GM10266 (cell line): ENCODE measurements at regions not wholly inside any gene's neighbourhood (a gene's known extent, or its start where the extent isn't known, plus 50 kb on each side); places are given as distances from the start of the nearest gene placed in this dataset.

ENCODE experiments used
- DNase-seq: peaks from one replicate; pipeline ENCODE4 v3.0.0; 2012; ENCODE audit errors: extremely low spot score
- TF ChIP-seq, protein P1 (sequence below): IDR thresholded peaks from 2 replicates; pipeline ENCODE4 v1.5.1; 2012; ENCODE audit warnings: mild to moderate bottlenecking, low read depth; ENCODE audit not compliant: control insufficient read depth, insufficient read depth; ENCODE audit errors: missing control alignments

DNA sequence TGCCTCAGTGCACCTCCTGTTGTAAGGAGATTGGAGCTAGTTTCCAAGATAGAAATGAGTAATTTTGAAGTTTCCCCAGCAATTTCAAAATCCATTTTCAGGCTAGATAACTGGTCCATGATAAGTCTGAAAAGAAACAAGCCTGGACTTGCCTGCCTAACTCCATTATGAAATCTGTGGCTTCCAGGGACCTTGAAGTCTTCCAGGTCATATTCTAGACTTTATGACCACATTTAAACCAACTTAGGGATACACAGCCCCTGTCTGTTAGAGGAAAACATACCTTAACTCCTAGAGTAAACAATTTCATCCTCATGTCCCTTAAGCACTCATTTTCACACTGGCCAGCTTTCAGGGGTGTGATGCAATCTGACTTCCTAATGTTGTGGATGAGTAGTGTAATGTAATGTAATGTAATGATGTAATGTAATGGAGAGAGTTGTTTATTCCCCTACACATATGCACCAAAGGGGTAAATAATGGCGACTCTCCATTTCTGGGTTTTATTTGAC, 96.7 kb upstream of the FAM20A start:
- no peak for DNase-seq
- TF ChIP-seq, protein P1, sequence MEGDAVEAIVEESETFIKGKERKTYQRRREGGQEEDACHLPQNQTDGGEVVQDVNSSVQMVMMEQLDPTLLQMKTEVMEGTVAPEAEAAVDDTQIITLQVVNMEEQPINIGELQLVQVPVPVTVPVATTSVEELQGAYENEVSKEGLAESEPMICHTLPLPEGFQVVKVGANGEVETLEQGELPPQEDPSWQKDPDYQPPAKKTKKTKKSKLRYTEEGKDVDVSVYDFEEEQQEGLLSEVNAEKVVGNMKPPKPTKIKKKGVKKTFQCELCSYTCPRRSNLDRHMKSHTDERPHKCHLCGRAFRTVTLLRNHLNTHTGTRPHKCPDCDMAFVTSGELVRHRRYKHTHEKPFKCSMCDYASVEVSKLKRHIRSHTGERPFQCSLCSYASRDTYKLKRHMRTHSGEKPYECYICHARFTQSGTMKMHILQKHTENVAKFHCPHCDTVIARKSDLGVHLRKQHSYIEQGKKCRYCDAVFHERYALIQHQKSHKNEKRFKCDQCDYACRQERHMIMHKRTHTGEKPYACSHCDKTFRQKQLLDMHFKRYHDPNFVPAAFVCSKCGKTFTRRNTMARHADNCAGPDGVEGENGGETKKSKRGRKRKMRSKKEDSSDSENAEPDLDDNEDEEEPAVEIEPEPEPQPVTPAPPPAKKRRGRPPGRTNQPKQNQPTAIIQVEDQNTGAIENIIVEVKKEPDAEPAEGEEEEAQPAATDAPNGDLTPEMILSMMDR: no peak

DNA sequence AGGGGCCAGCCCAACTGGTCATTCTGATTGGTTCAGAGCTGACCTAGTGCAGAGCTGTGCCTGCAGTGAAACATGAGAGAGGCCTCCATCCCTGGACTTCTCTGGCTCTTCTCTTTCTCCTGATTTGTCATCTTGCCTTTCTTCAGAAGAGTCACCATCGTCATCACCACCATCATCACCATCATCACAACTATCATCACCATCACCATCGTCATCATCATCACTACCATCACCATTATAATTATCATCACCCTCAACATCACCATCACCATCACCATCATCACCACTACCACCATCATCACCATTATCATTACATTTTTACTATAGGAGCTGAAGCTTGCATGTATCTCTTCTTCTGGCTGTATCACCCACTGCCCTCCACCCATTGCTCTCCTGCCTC, 94.5 kb upstream of the FAM20A start:
- DNase-seq: no peak
- TF ChIP-seq, protein P1: no peak

DNA sequence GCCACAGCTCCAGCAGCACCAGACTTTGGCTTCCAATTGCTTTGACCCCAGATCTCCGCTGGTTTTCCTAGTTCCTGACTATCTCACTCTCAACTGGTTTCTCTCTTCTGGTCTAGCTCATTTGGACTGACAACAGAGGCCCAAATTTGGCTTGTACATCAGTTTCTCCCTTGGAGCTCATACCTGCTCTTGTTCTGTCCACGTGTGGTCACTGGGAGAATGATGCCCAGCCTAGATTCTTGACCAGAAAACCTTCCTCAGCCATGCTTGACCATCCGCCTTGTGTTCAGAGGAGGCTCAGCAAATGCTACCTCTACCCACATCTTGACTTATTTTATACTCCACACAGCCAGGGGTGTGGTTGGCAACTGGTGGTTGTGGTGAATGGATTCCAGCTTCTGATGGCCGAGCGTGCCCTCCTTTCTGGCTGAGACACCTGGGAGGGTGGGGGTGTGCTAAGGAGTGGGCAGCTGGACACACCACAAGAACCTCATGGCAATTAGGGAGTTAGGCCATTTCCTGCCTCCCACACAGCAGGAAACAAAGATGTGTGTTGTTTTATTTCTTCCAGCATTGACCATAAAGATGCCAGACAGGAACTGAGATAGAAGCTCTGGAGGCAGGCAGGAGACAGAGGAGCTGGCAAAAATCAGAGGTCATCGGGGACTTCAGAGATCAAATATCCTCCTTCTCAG, 93.8 kb upstream of the FAM20A start:
- TF ChIP-seq, protein P1: no peak
- no peak for DNase-seq

DNA sequence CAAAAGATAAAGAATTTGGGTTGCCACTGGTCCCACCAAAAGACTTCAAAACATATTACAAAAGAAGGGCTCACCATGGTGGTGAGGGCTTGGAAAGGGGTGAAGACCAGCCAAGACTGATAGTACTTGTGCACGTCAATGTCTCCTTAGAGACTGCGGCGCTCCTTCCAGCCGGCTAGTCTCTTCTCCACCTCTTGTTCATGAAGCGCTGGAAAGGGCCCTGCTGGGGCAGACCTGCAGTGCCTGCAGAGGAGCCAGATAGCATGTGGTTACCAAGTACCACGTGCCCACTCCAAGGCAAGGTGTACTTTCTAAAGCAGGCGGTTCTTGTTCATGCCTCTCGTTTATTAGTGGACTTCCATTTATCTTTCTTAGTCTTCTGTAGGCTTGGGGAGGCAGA, 92.7 kb upstream of the FAM20A start:
- TF ChIP-seq, protein P1: no peak
- DNase-seq: no peak

DNA sequence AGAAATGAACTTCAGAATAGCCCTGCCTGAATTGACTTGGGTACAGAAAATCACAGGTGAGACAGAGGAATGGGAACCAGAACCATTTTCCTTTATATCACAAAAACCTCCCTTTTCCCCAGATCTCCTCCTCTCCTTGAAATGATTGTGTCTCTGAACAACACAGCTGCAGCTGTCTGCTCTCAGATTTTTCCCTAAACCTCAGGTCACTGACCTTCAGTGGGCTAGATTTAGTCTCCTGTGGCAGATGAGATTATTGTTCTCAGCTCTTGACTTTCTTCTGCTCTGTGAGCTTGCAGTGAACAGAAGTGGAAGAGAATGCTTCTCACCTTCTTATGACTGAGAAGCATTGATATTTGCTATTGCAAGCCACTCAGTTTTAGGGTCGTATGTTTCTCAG, 92.3 kb upstream of the FAM20A start:
- TF ChIP-seq, protein P1: no peak
- DNase-seq: no peak

DNA sequence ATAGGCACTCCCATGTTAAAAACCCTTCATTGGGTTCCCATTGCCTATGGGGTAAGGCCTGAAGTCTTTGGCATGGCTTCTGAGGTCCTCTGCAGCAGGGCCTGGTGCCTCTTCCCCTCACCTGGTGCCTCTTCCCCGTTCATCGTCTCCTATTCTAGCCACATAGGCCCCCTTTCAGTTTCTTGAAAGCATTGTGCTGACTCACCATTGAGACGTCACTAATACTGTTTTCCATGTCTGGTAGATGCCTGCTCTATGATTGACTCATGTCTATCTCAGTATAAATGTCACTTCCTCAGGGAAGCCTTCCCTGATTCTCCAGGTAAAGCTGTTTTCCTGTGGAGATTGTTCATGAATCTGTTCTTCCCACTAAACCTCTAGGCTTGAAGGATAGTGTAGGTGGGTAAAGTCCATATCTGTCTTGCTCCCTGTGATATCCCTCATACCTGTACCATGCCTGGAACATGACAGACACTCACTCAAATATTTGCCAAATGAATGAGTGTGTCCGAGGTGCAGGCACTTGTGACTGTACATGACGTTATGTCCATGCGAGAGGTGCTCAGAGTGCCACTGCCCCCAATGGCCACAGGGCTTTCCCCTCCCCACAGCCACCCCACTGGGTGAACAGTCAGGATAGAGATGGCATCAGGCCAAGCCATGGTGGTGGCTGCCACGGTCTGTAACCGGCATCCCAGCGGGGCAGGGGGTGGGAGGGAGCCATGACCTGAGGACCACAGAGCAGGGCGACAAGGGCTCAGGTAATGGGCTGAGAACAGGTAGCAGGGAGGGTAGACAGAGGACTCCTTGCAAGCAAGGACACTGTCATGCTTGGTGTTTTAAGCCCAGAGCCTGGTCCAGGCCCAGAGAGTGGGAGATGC, 85.2 kb upstream of the FAM20A start:
- TF ChIP-seq, protein P1: no peak
- no peak for DNase-seq

DNA sequence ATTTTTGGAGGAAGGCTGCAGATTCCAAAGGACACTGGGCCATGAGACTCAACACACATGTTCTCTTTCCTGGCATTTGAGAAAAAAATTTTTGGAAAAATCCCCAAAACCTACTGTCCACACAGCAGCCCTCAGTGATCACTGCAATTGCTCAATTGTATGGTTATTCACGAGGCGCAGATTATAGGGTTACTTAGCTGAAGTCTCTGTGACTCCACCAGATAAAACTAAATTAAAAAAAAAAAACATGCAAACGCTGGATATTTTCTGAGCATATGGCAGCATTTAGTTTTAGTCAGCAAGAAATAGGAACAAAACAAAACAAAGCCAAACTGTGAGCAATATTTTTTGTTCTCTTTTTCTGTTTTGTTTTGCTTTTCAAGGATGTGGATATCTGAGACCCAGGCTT, 83.8 kb upstream of the FAM20A start:
- DNase-seq: no peak
- TF ChIP-seq, protein P1: no peak
